OCI-LY7 (cell line): ENCODE measurements at regions not wholly inside any gene's neighbourhood (a gene's known extent, or its start where the extent isn't known, plus 50 kb on each side); places are given as distances from the start of the nearest gene placed in this dataset.

Experiments used
- CTCF ChIP-seq: fragments of 200-600 bp; sonication (generic); conservative IDR thresholded peaks from 2 replicates; pipeline ENCODE4 v1.5.1; 2014; ENCODE audit warnings: mild to moderate bottlenecking, antibody characterized with exemption, low read length, moderate library complexity, mixed read lengths
- EZH2phosphoT487 ChIP-seq: fragments of 200-600 bp; sonication (generic); IDR thresholded peaks from 2 replicates; pipeline ENCODE4 v1.6.1; 2018; ENCODE audit warnings: low read depth, borderline replicate concordance, mild to moderate bottlenecking, mixed run types, antibody characterized with exemption, low read length, moderate library complexity, mixed read lengths

- TF ChIP-seq CTCF = no peak
- no peak for TF ChIP-seq EZH2phosphoT487
These were observed 160.9 kb upstream of the DMAC1 start for GRCh38 chr9:7960320-7961050.
